Erythroblast (primary cell): ENCODE measurements at regions not wholly inside any gene's neighbourhood (a gene's known extent, or its start where the extent isn't known, plus 50 kb on each side); places are given as distances from the start of the nearest gene placed in this dataset.

Experiments used
- DNase-seq, 2 experiments: peaks; one replicate each; lab custom pipeline; 2025; lab: John Stamatoyannopoulos, UW
- GATA1 ChIP-seq: IDR thresholded peaks from 2 replicates; pipeline ENCODE4 v1.6.1; 2011; ENCODE audit warnings: low read depth, mild to moderate bottlenecking, control low read depth, low read length, moderate library complexity
- POLR2A ChIP-seq: IDR thresholded peaks from 2 replicates; pipeline ENCODE4 v1.6.1; 2011; ENCODE audit warnings: mild to moderate bottlenecking, low read length

DNA sequence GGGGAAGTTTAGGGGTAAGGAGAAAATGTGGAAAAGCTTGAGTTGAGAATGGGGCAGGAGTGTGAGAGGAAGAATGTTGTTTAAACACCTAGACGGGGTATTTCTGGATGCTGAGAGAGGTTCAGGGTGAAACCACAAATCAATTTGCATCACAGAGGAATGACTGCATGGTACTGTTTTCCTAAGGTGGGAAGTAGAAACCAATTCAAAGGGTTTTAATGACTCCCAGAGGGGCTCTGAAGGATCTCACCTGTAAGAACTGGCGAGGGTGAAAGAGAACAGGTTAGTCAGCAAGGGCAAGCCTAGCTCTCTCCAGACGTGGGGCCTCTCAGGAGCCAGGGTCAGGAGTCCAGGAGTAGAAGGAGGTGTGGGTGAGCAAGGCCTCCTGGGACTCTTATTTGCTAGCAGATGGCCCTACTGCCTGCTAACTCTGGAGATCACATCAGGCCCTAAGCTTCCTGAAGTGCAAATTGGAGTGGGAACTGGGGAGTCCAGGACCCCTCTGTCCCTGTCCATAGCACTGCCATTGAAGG lies 133.0 kb upstream of the CELF4 start:
- TF ChIP-seq POLR2A (no peak), GATA1 (no peak)
- no peak for DNase-seq

DNA sequence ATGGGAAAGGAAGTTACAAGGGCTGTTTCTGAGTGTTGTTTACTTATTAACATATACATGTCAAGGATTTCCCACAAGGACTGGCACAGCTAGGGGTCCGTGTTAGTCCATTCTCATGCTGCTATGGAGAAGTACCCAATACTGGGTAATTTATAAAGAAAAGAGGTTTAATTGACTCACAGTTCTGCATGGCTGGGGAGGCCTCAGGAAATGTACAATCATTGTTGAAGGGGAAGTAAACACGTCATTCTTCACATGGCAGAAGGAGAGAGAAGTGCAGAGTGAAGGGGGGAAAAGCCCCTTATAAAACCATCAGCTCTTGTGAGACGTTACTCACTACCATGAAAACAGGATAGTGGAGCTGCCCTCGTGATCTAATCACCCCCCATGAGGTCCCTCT lies 128.9 kb upstream of the CELF4 start:
- TF ChIP-seq GATA1 (no peak), POLR2A (no peak)
- no peak for DNase-seq

DNA sequence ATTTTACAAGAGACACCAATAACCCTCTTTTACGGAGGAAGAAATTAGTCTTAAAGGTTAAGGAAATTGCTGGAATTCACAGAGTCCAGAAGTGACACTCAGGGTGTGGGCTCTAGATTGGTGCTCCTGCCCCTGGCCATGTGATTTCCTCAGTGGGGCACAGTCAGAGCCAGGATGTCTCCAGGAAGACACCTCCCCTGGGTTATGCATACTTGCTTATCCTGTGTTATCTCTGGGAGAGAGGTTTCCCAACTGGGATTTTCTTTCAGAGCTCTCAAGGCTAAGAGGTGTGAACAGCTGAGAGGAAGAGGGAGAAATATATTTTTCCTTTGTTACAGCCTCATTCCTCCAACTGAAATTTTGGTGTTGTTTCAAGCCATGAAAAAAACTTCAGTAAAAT lies 125.6 kb upstream of the CELF4 start:
- DNase-seq = no peak
- TF ChIP-seq GATA1 (no peak), POLR2A (no peak)

DNA sequence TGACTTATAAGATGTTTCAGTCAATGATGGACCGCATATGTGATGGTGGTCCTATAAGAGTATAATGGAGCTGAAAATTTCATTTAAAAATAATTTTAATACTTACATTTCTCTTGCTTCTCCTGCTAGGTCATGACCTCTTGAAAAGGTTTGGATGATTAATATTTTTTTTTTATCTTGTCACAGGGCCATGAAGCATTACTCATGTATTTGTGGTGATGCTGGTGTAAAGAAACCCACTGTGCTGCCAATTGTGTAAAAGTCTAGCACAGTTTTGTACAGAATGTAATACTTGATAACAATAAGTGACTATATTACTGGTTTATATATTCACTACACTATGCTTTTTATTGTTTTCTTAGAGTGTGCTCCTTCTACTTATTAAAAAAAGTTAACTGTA lies 124.2 kb upstream of the CELF4 start:
- TF ChIP-seq POLR2A = no peak
- TF ChIP-seq GATA1 = no peak
- no peak for DNase-seq

DNA sequence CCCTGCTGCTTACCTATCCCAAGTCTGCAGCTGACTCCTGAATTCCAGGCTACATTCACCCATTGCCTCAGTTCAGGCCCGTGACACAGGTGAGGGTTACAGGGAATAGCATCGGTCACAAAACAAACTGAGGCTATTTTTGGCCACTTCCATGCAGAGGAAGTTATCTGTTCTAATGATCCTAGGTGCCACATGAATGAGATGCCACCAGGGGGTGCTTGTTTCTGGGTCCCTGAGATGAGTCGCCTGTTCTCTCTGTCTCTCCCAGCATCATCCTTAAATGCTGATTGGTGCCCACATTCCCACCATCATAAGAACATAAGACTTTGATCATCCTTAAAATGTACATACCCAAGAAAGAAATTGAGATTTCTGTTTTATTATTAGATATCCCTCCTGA lies 119.0 kb upstream of the CELF4 start:
- no peak for DNase-seq
- TF ChIP-seq GATA1 = no peak
- TF ChIP-seq POLR2A = no peak

DNA sequence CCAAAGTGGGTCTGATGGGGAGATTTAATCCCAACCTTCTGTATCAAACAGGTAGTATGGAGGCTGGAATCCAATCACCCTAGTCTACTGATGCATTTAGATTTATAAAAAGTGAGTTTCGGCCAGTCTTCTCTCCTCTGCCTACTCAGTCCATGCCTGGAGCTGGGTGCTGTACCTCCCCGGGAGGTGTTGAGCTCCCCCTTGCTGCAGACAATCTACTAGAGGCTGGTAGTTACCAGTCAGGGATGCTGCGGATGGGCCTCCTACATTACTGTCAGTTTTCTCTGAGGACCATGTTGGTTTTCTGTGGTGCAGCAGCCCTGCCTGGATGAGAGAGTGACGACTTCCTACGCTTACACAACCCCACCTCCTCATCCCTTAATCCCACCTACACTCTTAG lies 118.6 kb upstream of the CELF4 start:
- no peak for TF ChIP-seq POLR2A
- TF ChIP-seq GATA1 = no peak
- DNase-seq = no peak

DNA sequence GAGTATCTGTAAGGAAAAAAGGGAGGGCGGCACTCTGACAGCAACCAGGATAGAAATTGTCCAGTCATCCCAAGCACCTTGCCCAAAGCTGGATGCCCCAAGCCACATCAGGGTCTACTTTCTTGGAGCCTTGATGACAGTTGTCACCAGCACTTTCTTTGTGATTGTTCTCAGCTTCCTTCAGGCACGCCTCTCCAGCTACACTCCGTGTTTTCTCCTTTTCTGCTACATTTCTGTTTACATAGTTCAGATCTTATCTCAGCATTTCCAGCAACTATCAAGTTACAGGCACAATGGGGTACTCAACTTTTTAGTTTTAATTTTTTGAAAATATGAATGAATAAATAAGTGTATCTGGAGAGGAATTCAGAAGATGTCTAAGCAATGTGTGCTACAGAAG lies 115.3 kb upstream of the CELF4 start:
- TF ChIP-seq GATA1 = no peak
- TF ChIP-seq POLR2A = no peak
- no peak for DNase-seq

DNA sequence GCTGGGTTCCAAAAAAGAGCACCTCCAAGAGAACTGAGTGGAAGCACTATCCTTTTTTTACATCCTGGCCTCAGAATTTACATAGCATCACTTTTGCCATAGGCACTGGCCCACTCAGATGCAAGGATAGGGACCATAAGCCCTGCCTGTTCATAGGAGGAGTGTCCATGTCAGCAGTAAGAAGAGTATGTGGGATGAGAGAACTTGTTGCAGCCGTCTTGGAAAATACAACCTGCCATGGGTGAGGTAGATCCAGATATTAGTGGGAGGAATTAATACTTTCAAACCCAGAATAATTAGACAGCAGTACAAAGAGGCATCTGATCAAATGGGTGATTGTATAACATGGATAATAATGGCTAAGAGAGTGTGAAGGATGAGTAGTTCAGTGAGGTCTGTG lies 110.7 kb upstream of the CELF4 start:
- TF ChIP-seq GATA1 (no peak), POLR2A (no peak)
- no peak for DNase-seq

DNA sequence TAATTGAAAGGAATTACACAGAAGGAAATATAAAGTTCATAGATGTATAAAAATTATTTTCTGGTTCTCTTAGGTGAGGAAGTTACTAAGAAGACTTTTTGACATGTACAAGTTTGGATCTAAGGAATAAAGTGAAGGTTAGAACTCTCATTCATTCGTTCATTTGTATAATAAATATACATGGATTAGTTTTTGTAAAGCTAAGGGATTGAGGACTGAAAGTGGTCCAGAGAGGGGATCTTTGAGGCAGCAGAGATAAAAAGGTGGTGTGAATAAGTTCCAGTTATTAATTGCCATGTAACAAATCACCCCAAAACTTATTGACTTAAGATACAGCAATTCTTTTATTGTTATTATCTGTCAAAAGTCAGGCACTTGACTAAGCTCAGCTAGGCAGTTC lies 110.1 kb upstream of the CELF4 start:
- DNase-seq = no peak
- TF ChIP-seq POLR2A (no peak), GATA1 (no peak)

DNA sequence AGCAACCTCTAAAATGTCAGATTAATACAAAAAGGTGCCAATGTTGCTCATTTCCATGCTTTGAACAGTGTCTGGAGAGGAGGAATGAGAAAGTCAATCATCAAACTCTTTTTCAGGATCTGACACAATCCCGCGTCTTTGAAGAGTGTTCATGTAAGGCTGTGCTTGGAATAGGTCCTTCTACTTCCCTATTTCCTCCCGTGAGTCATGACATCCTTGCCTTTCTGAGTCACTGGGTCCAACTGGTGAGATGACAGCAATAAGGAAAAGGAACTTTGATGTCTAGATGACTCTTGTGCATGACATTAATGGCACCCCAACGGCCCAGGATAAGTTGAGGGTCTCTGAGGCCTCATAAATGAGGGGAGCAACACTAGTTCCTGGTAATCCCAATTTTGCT lies 109.0 kb upstream of the CELF4 start:
- DNase-seq = no peak
- TF ChIP-seq GATA1 (no peak), POLR2A (no peak)

DNA sequence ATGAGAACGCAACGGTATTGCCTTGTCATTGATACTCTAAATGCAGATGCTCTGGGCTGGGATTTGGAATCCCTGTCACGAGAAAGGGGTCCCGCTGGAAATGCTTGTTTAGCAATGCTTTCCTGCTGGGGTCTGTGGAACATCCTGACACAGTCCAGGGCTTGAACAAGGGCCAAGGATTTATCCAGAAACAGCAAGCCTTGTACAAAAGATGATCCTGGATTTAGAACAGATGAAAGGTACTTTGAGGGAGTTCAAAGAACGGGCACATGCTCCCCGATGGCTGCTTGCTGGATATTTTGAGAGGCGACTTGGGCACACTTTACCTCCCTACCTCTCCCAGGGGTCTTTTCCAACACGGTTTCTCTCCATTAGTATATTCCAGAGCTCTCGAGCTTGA lies 108.1 kb upstream of the CELF4 start:
- TF ChIP-seq GATA1 (no peak), POLR2A (no peak)

DNA sequence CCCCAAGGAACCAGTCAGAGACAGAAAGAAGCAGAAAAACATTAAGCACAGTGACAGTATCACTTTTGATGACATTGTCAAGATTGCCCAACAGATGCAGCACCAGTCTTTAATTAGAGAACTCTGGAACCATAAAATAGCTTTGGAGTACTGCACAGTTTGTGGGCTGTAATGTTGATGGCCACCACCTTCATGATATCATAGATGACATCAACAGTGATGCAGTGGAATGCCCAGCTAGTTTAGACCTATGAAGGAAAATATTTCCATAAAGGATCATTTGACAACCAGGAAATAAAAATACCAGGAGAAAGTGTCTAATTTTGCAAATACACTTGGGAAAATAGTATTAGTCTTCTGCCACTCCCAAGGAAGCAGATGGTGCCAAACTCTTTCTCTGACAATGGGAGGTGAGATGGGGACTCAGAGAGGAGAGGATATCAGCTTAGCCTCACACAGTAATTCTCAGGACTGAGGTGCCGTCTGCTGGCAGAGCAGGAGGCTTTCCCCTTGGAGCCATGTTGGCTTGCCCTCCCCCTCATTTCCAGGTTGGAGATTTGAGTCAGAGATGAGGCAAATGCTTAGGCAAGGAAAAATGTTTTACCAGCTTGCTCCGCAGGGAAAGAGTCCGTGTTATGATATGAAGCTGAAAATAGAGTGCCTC lies 107.5 kb upstream of the CELF4 start:
- TF ChIP-seq POLR2A = no peak
- TF ChIP-seq GATA1 = no peak
- no peak for DNase-seq

More for the DNA sequence above, 108.1 kb upstream of the CELF4 start:
- no peak for DNase-seq

DNA sequence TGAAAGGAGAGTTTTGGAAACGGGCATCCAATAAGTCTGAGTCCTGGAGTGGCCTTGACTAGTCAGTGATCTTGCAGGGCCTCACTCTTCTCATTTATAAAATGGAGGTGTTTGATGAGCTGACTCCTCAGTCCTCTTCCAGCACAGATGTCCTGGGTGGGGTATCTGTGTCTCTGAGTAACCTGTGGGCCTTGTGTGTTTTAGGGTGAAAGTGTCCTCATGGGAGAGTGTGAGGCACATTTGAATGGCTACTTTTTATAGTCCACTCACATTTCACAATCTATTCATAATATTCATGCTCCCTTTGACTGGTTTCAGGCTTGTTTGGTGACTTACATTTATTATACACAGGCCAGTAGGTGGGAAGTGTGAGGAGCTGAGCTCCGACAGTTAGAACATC lies 106.4 kb upstream of the CELF4 start:
- TF ChIP-seq GATA1 (no peak), POLR2A (no peak)
- DNase-seq = no peak

DNA sequence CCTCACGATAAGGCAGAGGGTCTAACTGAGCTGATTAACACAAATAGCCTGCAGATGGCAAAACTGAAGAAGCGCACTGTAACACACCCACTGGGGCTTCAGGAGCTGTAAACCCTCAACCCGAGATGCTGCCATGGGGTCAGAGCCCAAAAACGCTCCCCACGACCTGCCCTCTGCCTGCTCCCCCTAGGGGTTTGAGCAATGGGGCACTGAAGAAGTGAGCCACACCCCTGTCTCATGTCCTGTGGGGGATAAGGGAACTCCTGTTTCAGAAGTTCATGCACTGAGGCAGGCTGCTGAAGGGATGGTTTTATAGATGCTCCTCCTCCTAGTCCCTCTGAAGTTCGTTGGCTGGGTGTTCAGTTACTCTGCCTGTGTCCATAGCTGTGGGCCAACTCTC lies 105.9 kb upstream of the CELF4 start:
- no peak for TF ChIP-seq GATA1
- no peak for TF ChIP-seq POLR2A
- DNase-seq = no peak

DNA sequence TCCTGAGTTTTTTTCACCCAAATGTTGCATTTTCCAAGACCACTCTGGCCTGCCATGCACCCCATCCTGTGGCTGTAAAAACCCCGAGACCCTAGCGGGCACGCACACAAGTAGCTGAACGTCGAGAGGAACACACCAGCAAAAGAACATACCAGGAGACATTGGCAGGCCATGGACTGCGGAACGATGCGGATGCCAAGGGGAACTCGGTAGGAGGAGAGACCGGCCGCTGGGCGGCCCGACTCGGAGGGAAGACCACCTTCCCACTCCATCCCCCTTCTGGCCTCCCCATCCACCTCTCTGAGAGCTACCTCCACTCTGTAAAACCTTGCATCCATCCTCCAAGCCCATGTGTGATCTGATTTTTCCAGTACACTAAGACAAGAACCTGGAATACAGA lies 105.5 kb upstream of the CELF4 start:
- TF ChIP-seq POLR2A (no peak), GATA1 (no peak)
- no peak for DNase-seq
